Endothelial cell of umbilical vein (primary cell): ENCODE measurements at regions not wholly inside any gene's neighbourhood (a gene's known extent, or its start where the extent isn't known, plus 50 kb on each side); places are given as distances from the start of the nearest gene placed in this dataset.

Source experiments
- BruUV-seq: library from RNA; stranded (reverse); fragments of 400-500 nt; replicated peaks from 2 replicates; lab custom pipeline; 2021; lab: Mats Ljungman, UMichigan
- CTCF ChIA-PET: fragments of 300-600, 350-600 bp; sonication (Branson Sonifier 250); formaldehyde crosslinking; loops from one replicate; lab custom pipeline; 2021; ENCODE audit warnings: antibody characterized with exemption, inconsistent platforms; lab: Charles Lee
- POLR2A ChIA-PET: fragments of 300-600, 350-600 bp; sonication (Branson Sonifier 250); formaldehyde crosslinking; loops from one replicate; lab custom pipeline; 2021; ENCODE audit warnings: antibody characterized with exemption, inconsistent platforms; lab: Charles Lee
- DNase-seq: peaks from one replicate; pipeline ENCODE4 v3.0.0-alpha.2; 2011; ENCODE audit warnings: low read depth, low spot score
- FAIRE-seq: peaks from 2 replicates; lab custom pipeline; 2011; peaks lifted over from hg19 to GRCh38; lab: Jason Lieb, UNC
- H2AFZ ChIP-seq: 2 replicates; pipeline ENCODE4 v1.6.0; 2012; ENCODE audit warnings: low read depth, low read length, control low read depth, inconsistent platforms
- H3K27ac ChIP-seq: 2 replicates; pipeline ENCODE4 v1.5.1; 2011; ENCODE audit warnings: low read depth, mild to moderate bottlenecking, control low read depth, low read length, moderate library complexity; ENCODE audit not compliant: insufficient read depth
- H3K27me3 ChIP-seq, 2 experiments: 2 replicates each; pipeline versions ENCODE4 v1.6.0 to v1.6.1; 2011; ENCODE audit warnings: low read length in 2 of 2, mixed read lengths in 1 of 2; ENCODE audit not compliant: control insufficient read depth in 2 of 2, insufficient read depth in 2 of 2
- H3K36me3 ChIP-seq, 2 experiments: 2 replicates in 1 of 2; 3 replicates in 1 of 2; pipeline ENCODE4 v1.5.1; 2011; ENCODE audit warnings: low read length in 2 of 2, mild to moderate bottlenecking in 1 of 2, moderate library complexity in 1 of 2; ENCODE audit not compliant: control insufficient read depth in 2 of 2, insufficient read depth in 2 of 2; ENCODE audit errors: extremely low read depth in 1 of 2
- H3K4me1 ChIP-seq: 3 replicates; pipeline ENCODE4 v1.5.1; 2011; ENCODE audit warnings: mild to moderate bottlenecking, low read length; ENCODE audit not compliant: control insufficient read depth, insufficient read depth; ENCODE audit errors: extremely low read depth
- H3K4me2 ChIP-seq: 2 replicates; pipeline ENCODE4 v1.6.1; 2011; ENCODE audit warnings: low read length, control low read depth, mixed read lengths; ENCODE audit not compliant: insufficient read depth
- H3K4me3 ChIP-seq, 3 experiments: fragments of 200-600 bp in 1 of 3; sonication (generic), shearing (Covaris generic) in 1 of 3; replicated peaks in 1 of 3; 2 replicates each; pipeline ENCODE4 v1.5.1; 2011 to 2016; ENCODE audit warnings: control low read depth in 3 of 3, low read length in 3 of 3, mild to moderate bottlenecking in 2 of 3, inconsistent platforms in 1 of 3, low read depth in 1 of 3, moderate library complexity in 1 of 3; ENCODE audit not compliant: insufficient read depth in 1 of 3
- H3K79me2 ChIP-seq: 2 replicates; pipeline ENCODE4 v1.6.0; 2012; ENCODE audit warnings: low read length, inconsistent platforms; ENCODE audit not compliant: control insufficient read depth, insufficient read depth
- H3K9ac ChIP-seq: replicated peaks from 2 replicates; pipeline ENCODE3; 2011; ENCODE audit warnings: low read length, control low read depth; ENCODE audit not compliant: insufficient read depth; ENCODE audit errors: extremely low read depth
- H3K9me1 ChIP-seq: replicated peaks from 3 replicates; pipeline ENCODE4 v1.6.0; 2011; ENCODE audit warnings: mild to moderate bottlenecking, low read length; ENCODE audit not compliant: control insufficient read depth, insufficient read depth; ENCODE audit errors: extremely low read depth
- H3K9me3 ChIP-seq: replicated peaks from 2 replicates; pipeline ENCODE4 v1.5.1; 2012; ENCODE audit warnings: low read length, inconsistent platforms; ENCODE audit not compliant: control insufficient read depth, insufficient read depth
- H4K20me1 ChIP-seq: replicated peaks from 2 replicates; pipeline ENCODE3; 2011; ENCODE audit warnings: mild to moderate bottlenecking, low read length; ENCODE audit not compliant: control insufficient read depth, insufficient read depth; ENCODE audit errors: extremely low read depth
- CTCF ChIP-seq, 2 donors: IDR thresholded peaks; 1 replicate in 1 of 2; 2 replicates in 1 of 2; pipeline ENCODE4 v1.5.1; 2011; ENCODE audit warnings: low read length in 2 of 2, mild to moderate bottlenecking in 2 of 2, moderate library complexity in 2 of 2, control low read depth in 1 of 2, inconsistent platforms in 1 of 2, low read depth in 1 of 2; ENCODE audit not compliant: insufficient read depth in 1 of 2; ENCODE audit errors: extremely low read depth in 1 of 2
- EZH2 ChIP-seq: IDR thresholded peaks from 2 replicates; pipeline ENCODE4 v1.6.1; 2012; ENCODE audit warnings: borderline replicate concordance, low read depth, mild to moderate bottlenecking, moderate library complexity, low read length, inconsistent platforms; ENCODE audit not compliant: severe bottlenecking
- FOS ChIP-seq: IDR thresholded peaks from 2 replicates; pipeline ENCODE4 v1.6.1; 2011; ENCODE audit warnings: mild to moderate bottlenecking, low read length, moderate library complexity, borderline replicate concordance; ENCODE audit not compliant: insufficient read depth
- GATA2 ChIP-seq: IDR thresholded peaks from 2 replicates; pipeline ENCODE4 v1.7.0; 2011; ENCODE audit warnings: low read depth, mild to moderate bottlenecking, moderate library complexity, mixed read lengths, low read length; ENCODE audit not compliant: insufficient read length, insufficient read depth
- JUN ChIP-seq: IDR thresholded peaks from 2 replicates; pipeline ENCODE4 v1.6.1; 2011; ENCODE audit warnings: borderline replicate concordance, low read depth; ENCODE audit not compliant: insufficient read length, insufficient read depth
- MAX ChIP-seq: IDR thresholded peaks from 2 replicates; pipeline ENCODE4 v1.6.1; 2011; ENCODE audit not compliant: insufficient read depth, insufficient read length
- MYC ChIP-seq: IDR thresholded peaks from one replicate; pipeline ENCODE4 v1.6.1; 2011; ENCODE audit warnings: mild to moderate bottlenecking, low read depth, low read length
- POLR2A ChIP-seq: IDR thresholded peaks from 2 replicates; pipeline ENCODE4 v1.6.1; 2012; ENCODE audit warnings: low read depth, mild to moderate bottlenecking, control low read depth, low read length
- POLR2AphosphoS5 ChIP-seq: IDR thresholded peaks from 2 replicates; pipeline ENCODE4 v1.6.1; 2012; ENCODE audit warnings: low read depth, mild to moderate bottlenecking, control low read depth, low read length, moderate library complexity; ENCODE audit not compliant: insufficient read depth
- dilution Hi-C: fragments of 300-500 bp; cut with MboI; formaldehyde crosslinking; loops from one replicate; pipeline ENCODE4 v1.15.0; 2019; ENCODE audit warnings: low sequenced_read_pairs; ENCODE audit not compliant: extremely low pct_ligation_motif_present
- intact Hi-C: fragments of 100-400 bp; cut with micrococcal nuclease; formaldehyde crosslinking; loops from one replicate; pipeline ENCODE4 v1.10.0; 2022

- Histone ChIP-seq H3K27ac (no peak overlapping the region), H3K9me1 (no peaks in the 10 kb centered on the region), H3K79me2 (no peaks in the 10 kb centered on the region), H3K9ac (no peak overlapping the region), H3K9me3 (no peaks in the 10 kb centered on the region), H3K36me3 (no peaks in the 10 kb centered on the region), H3K4me1 (no peaks in the 10 kb centered on the region), H3K27me3 (no peaks in the 10 kb centered on the region), H3K4me2 (no peak overlapping the region), H3K4me3 (no peak overlapping the region), H4K20me1 (no peaks in the 10 kb centered on the region), H2AFZ (no peak overlapping the region)
- FAIRE-seq (no peak), DNase-seq (no peak)
- intact Hi-C loops: no loop called here
- BruUV-seq: no TSS peak
- ChIA-PET POLR2A (no interaction called here), CTCF (no interaction called here)
- TF ChIP-seq FOS (no peak), MYC (no peak), MAX (no peak), JUN (no peak), POLR2A (no peak), POLR2AphosphoS5 (no peak), CTCF (IDR thresholded peaks at IDR 0.05; ENCODE audit: extremely low read depth in 1 of 2, insufficient read depth in 1 of 2, low read depth in 1 of 2, low read length in 2 of 2) (no peak), GATA2 (no peak), EZH2 (no peak)
- dilution Hi-C loops: no loop called here
Measured at GRCh38 chr2:152863826-152864225, 145.4 kb downstream of the ARL6IP6 start.
